ENCODE measurements at regions not wholly inside any gene's neighbourhood (a gene's known extent, or its start where the extent isn't known, plus 50 kb on each side); places are given as distances from the start of the nearest gene placed in this dataset.

DNA sequence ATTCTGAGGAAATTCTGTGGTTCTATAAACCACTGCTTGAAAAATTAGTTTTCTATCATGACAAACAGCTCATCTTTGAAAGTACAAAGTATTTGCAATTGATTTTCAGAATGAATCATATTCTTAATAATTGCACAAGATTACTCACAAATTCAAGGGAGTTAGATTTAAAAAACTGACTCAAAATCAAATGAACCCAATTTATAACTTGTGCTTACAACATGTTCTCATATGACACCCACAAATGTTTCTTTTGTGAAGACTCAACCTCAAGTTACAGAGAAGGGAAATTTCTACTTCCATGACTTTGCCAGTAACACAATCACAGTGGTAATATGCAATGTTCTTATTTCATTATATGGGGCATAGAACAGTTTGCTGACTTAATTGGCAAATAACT lies 272.0 kb upstream of the ACTBL2 start:
- TF ChIP-seq EZH2phosphoT487 (IDR thresholded peaks at IDR 0.05; ENCODE audit: borderline replicate concordance, low read length) (no peak), EZH2 (IDR thresholded peaks at IDR 0.05; ENCODE audit: low read length, unreplicated experiment) (no peak)

All from PC-3 (cell line).